Body of pancreas (tissue), 4 donors: ENCODE measurements at regions not wholly inside any gene's neighbourhood (a gene's known extent, or its start where the extent isn't known, plus 50 kb on each side); places are given as distances from the start of the nearest gene placed in this dataset.

Source experiments
- POLR2A ChIP-seq, 3 donors: fragments of 450-650 bp; IDR thresholded peaks; one replicate each; pipeline ENCODE4 v1.6.1; 2016; ENCODE audit warnings: antibody characterized with exemption in 3 of 3, mild to moderate bottlenecking in 2 of 3
- TF ChIP-seq, protein P1 (sequence below), 7 experiments: fragments of 450-650 bp in 4 of 7; fragments of 200-600 bp in 3 of 7; sonication (generic) in 3 of 7; IDR thresholded peaks; one replicate each; pipeline ENCODE4 v1.5.1; 2016 to 2019; ENCODE audit warnings: antibody characterized with exemption in 7 of 7

DNA sequence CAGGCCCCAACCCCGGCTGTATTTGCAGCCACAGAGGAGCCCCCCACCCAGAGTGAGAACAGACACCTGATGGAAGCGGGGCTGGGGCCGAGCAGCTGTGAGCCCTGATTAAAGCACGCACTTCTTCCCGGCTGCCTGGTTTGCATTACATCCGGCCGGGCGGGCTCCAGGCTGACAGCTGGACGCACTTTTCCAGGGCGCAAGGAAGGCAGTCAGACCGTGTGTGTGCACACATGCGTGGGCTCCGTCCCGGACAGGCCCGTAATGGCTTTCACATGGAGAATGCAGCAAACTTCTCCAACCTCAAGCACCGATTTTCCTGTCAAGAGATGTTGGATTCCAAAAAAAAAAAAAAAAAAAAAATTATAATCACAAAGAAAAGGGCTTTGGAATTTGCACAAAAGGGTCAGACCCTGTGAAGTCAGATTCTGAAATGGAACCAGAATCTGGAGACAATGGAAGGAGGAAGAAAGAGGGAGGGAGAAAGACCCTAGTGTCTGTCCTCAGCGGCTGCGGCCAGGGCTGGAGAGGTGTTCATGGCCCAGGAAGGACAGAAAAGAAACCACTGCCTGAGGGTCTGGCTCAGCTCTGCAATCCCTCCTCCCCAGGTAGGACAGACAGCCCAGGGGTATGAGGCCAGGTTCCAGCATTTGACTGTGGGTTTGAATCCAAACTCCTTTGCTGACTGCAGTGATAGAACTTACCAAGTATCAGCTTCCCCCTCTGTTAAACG, 365.5 kb downstream of the MN1 start:
- no peak for TF ChIP-seq POLR2A (IDR thresholded peaks at IDR 0.05)
- TF ChIP-seq, protein P1, sequence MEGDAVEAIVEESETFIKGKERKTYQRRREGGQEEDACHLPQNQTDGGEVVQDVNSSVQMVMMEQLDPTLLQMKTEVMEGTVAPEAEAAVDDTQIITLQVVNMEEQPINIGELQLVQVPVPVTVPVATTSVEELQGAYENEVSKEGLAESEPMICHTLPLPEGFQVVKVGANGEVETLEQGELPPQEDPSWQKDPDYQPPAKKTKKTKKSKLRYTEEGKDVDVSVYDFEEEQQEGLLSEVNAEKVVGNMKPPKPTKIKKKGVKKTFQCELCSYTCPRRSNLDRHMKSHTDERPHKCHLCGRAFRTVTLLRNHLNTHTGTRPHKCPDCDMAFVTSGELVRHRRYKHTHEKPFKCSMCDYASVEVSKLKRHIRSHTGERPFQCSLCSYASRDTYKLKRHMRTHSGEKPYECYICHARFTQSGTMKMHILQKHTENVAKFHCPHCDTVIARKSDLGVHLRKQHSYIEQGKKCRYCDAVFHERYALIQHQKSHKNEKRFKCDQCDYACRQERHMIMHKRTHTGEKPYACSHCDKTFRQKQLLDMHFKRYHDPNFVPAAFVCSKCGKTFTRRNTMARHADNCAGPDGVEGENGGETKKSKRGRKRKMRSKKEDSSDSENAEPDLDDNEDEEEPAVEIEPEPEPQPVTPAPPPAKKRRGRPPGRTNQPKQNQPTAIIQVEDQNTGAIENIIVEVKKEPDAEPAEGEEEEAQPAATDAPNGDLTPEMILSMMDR (IDR thresholded peaks at IDR 0.05) = no peak
